Calu3 (cell line): ENCODE measurements at regions not wholly inside any gene's neighbourhood (a gene's known extent, or its start where the extent isn't known, plus 50 kb on each side); places are given as distances from the start of the nearest gene placed in this dataset.

Source experiments
- BruUV-seq: library from RNA; stranded (reverse); fragments of 400-500 nt; replicated peaks from 2 replicates; lab custom pipeline; 2021; lab: Mats Ljungman, UMichigan
- CTCF ChIA-PET: fragments of 300-600 bp; sonication (Branson Sonifier 250); formaldehyde crosslinking; loops from one replicate; lab custom pipeline; 2022; ENCODE audit warnings: antibody characterized with exemption; lab: Charles Lee
- DNase-seq: peaks from one replicate; pipeline ENCODE4 v3.0.0; 2022
- H3K27ac Mint-ChIP-seq: one replicate; pipeline ENCODE4 v1.8.0; 2022; ENCODE audit warnings: mixed read lengths; ENCODE audit not compliant: unreplicated experiment
- H3K27me3 Mint-ChIP-seq: one replicate; pipeline ENCODE4 v1.8.0; 2022; ENCODE audit warnings: mixed read lengths; ENCODE audit not compliant: unreplicated experiment
- H3K36me3 Mint-ChIP-seq: one replicate; pipeline ENCODE4 v1.8.0; 2022; ENCODE audit warnings: mild to moderate bottlenecking, moderate library complexity, mixed read lengths; ENCODE audit not compliant: insufficient read depth, unreplicated experiment
- H3K4me1 Mint-ChIP-seq: one replicate; pipeline ENCODE4 v1.8.0; 2022; ENCODE audit warnings: mild to moderate bottlenecking, low read depth, mixed read lengths; ENCODE audit not compliant: unreplicated experiment
- H3K4me3 Mint-ChIP-seq: one replicate; pipeline ENCODE4 v1.8.0; 2022; ENCODE audit warnings: mild to moderate bottlenecking, low read depth, moderate library complexity, mixed read lengths; ENCODE audit not compliant: unreplicated experiment
- H3K9me3 Mint-ChIP-seq: one replicate; pipeline ENCODE4 v1.8.0; 2022; ENCODE audit warnings: low read depth, mixed read lengths; ENCODE audit not compliant: unreplicated experiment
- CTCF ChIP-seq: fragments of 200-600 bp; IDR thresholded peaks from one replicate; pipeline ENCODE4 v1.8.0; 2022; ENCODE audit warnings: antibody characterized with exemption; ENCODE audit not compliant: unreplicated experiment
- intact Hi-C: fragments of 100-400 bp; cut with micrococcal nuclease; formaldehyde crosslinking; loops from one replicate; pipeline ENCODE4 v1.10.0; 2022; ENCODE audit not compliant: unreplicated experiment

GRCh38 chr4:159547645-159548308 lies 444.9 kb downstream of the RAPGEF2 start:
- peaks cover 14% of the 10 kb centered on the region for H3K4me1 Mint-ChIP-seq
- no peaks in the 10 kb centered on the region for H3K36me3 Mint-ChIP-seq
- H3K9me3 Mint-ChIP-seq, result no peaks in the 10 kb centered on the region
- CTCF ChIA-PET, result no interaction called here
- no peak overlapping the region for H3K4me3 Mint-ChIP-seq
- no peak for TF ChIP-seq CTCF
- H3K27ac Mint-ChIP-seq, result no peak overlapping the region
- H3K27me3 Mint-ChIP-seq, result no peaks in the 10 kb centered on the region
- intact Hi-C loops, result no loop called here
- BruUV-seq, result no TSS peak
- DNase-seq, result no peak

- no peak overlapping the region for H3K27ac Mint-ChIP-seq
- H3K36me3 Mint-ChIP-seq, result no peaks in the 10 kb centered on the region
- CTCF ChIA-PET, result no interaction called here
- H3K27me3 Mint-ChIP-seq, result no peaks in the 10 kb centered on the region
- H3K4me3 Mint-ChIP-seq, result no peak overlapping the region
- intact Hi-C loops, result no loop called here
- TF ChIP-seq CTCF, result no peak
- no TSS peak for BruUV-seq
- H3K4me1 Mint-ChIP-seq, result peaks cover 8% of the 10 kb centered on the region
- no peaks in the 10 kb centered on the region for H3K9me3 Mint-ChIP-seq
- DNase-seq, result no peak
Measured at GRCh38 chr4:159549098-159549518, 446.2 kb downstream of the RAPGEF2 start.

GRCh38 chr4:159551281-159551680 lies 448.4 kb downstream of the RAPGEF2 start:
- Mint-ChIP-seq H3K4me3 (no peak overlapping the region), H3K36me3 (no peaks in the 10 kb centered on the region), H3K9me3 (no peaks in the 10 kb centered on the region), H3K4me1 (peaks cover 8% of the 10 kb centered on the region), H3K27me3 (no peaks in the 10 kb centered on the region), H3K27ac (no peak overlapping the region)
- BruUV-seq, result no TSS peak
- intact Hi-C loops, result no loop called here
- no peak for DNase-seq
- no peak for TF ChIP-seq CTCF
- CTCF ChIA-PET, result no interaction called here

- intact Hi-C loops, result no loop called here
- DNase-seq, result no peak
- H3K27ac Mint-ChIP-seq, result no peak overlapping the region
- H3K4me3 Mint-ChIP-seq, result no peak overlapping the region
- H3K36me3 Mint-ChIP-seq, result no peaks in the 10 kb centered on the region
- CTCF ChIA-PET, result interaction anchor here (0.6 kb wide), 2 partner anchors 9 to 10 kb away, joined by 3 to 8 read pairs; no protein-coding TSS in a partner anchor
- no peak for TF ChIP-seq CTCF
- peaks cover 8% of the 10 kb centered on the region for H3K4me1 Mint-ChIP-seq
- no peaks in the 10 kb centered on the region for H3K9me3 Mint-ChIP-seq
- H3K27me3 Mint-ChIP-seq, result no peaks in the 10 kb centered on the region
- BruUV-seq, result no TSS peak
Measured at GRCh38 chr4:159552979-159553768, 450.3 kb downstream of the RAPGEF2 start.
